Stimulated activated CD8-positive, alpha-beta memory T cell treated with anti-CD3 and anti-CD28 coated beads, Interleukin-15, amount 100 ng/mL, for 1 hour (primary cell): ENCODE measurements at regions not wholly inside any gene's neighbourhood (a gene's known extent, or its start where the extent isn't known, plus 50 kb on each side); places are given as distances from the start of the nearest gene placed in this dataset.
"Not testable (repeated sequence)": the region's sequence is repeated elsewhere in the genome, so short reads cannot be mapped to it uniquely, and the experiment has no call there.

Source experiments
- DNase-seq: peaks from one replicate; pipeline ENCODE4 v3.0.0-alpha.2; 2020; ENCODE audit warnings: low read depth

- DNase-seq: not testable (repeated sequence)
Measured at GRCh38 chr16:29274055-29275035, 132.2 kb downstream of the NPIPB11 start.

DNA sequence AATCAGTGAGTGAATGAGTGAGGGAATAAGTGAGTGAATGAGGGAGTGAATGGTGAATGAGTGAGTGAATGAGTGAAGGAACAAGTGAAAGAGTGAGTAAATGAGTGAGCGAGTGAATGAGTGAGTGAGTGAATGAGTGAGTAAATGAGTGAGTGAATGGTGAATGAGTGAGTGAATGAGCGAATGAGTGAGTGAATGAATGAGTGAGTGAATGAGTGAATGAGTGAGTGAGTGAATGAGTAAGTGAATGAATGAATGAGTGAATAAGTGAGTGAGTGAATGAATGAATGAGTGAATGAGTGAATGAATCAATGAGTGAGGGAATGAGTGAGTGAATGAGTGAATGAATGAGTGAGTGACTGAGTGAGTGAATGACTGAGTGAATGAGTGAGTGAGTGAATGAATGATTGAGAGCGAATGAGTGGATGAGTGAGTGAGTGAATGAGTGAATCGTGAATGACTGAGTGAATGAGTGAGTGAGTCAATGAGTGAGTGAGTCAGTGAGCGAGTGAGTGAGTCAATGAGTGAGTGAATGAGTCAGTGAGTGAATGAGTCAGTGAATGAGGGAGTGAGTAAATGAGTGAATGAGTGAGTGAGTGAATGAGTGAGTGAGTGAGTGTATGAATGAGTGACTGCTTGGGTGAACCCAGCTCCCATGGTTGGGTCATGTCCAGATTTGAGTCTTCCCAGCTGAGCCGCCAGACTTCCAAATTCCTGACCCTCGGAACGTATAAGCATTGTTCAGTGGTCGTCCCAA lies 133.0 kb downstream of the NPIPB11 start:
- DNase-seq: not testable (repeated sequence)

DNA sequence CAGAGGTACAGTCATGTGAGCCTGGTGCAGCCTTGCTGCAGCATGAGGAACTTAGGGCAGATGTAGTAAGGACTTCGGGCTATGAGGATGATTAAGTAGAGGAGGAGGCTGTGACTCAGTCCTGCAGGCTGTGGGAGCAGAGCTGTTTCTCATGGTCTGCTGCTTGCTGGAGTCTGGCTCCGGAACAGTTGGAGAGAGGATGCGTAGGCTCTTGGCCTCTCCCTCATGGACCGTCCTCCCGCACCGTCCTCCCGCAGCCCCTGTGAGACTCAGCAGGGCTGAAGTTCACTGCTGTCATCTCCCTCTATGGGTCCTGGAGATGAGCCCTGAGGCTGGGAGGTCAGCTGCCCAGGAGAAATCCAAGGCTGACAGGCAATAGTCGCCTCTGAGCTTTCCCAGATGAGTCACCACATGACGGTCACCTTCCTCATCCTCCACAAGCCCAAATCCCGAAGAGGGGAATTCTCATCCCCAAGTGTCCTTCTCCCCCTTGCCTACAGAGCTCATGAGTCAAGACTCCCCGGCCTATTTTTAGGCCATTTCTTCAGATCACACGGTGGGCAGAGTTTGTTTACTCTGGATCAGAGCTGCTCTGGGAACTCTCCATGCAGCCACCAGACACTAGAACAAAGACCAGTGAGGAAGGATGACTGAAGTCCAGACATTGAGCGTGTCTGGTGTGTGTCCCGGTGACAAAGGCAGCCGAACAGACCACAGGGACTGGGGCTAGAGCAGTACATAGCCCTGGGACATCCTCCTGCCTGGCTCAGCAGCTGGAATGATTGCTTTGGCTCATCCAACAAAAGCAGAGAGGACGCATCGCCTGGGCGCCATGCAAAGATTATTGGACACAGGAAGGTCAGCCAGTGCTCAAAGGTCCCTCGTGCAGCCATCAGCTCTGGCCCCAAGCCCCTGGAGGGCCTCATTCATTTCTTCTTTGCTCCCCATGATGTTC lies 134.5 kb downstream of the NPIPB11 start:
- DNase-seq: not testable (repeated sequence)

- not testable (repeated sequence) for DNase-seq
Measured at GRCh38 chr16:29270923-29271322, 135.6 kb downstream of the NPIPB11 start.

- not testable (repeated sequence) for DNase-seq
Measured at GRCh38 chr16:29270033-29270432, 136.5 kb downstream of the NPIPB11 start.

DNA sequence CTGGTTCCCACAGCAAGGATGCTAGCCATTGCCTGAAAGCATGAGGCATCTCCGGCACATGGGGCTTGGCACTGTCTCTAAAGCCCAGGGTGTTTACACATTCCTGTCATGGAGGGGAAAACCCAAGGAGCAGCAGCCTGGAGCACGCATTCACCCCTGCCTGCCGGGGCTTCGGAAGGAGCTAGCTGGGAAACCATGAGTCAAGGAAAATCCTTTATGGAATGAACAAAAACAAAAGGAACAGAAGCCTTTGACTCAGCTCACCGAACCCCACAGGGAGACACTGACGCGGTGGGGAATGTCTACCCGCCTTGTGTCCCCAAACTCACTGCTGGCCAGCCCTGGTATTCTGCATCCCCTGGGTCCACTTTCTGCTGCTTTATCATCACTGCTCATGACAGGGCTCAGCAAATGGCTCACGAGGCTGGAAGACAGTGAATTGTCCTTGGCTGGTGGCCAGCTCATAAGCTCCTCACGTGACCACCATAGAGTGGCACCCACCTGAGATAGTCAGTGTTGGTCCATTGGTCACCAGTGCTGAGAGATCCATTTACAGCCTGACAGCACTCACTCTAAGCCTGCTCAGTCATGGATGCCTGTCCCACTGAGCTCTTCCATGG lies 137.2 kb downstream of the NPIPB11 start:
- DNase-seq: not testable (repeated sequence)

- DNase-seq: not testable (repeated sequence)
Measured at GRCh38 chr16:29268785-29269191, 137.7 kb downstream of the NPIPB11 start.

DNA sequence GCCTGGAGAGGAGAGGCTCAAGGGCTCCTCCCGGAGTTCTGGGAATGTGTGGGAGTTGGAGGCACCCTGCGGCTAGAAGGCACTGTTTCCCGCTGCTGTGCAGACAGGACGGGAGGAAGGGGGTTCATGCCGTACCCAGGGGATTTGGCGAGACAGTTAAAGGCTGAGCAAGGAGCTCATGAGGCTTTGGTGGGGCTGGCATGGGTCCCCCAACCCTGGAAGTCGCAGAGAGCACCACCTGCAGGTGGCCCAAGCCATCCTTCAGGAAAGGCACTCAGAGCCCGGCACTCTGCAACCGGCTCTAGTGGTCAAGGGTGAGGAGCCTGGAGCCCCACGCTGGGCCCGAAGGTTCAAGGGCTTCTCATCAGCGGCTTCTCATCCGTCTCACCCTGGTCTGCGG lies 138.2 kb downstream of the NPIPB11 start:
- DNase-seq: not testable (repeated sequence)

DNA sequence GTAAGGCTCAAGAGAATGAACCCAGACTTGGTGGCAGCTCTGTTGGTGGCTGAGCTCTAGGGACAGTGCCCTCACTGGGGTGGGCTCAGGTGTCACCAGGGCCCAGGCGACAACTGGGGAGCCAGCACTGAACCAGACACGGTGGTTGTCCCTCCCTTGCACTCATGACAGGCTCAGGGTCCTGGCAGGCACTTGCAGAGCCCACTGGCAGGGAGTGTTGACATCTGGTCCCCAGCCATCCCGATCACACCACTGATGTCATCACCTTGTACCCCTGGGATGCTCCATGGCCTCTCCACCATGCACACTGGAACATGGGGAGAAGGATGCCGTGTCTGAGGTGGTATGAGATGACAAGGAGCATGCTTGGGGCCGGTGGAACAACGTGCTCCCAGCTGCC lies 138.6 kb downstream of the NPIPB11 start:
- DNase-seq: not testable (repeated sequence)

DNA sequence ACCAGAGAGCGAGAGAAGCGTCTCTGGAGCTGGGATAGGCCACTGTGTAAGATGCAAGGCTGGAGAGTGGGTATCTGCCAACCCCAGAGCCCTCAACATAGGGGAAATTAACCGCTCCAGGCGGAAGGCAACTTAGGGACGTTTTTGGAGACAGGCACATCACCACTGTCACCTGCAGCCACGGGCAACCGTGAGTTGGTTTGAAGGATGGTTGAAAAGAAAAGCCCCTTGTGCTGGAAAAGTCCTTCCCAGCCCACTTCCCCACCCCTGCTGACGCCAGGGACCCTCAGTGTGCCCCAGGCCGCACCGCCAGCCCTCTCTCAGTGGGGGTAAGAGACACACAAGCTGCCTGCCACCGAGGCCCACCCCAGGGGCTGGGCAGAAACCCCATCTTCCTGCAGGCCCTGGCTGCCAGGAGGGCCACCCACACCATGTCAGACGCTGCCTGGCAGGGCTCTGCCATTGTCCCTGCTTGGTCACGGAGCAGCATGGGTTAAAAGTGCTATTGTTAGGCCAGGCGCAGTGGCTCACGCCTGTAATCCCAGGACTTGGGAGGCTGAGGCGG lies 139.4 kb downstream of the NPIPB11 start:
- not testable (repeated sequence) for DNase-seq

GRCh38 chr16:29266612-29267011 lies 139.9 kb downstream of the NPIPB11 start:
- DNase-seq: not testable (repeated sequence)

DNA sequence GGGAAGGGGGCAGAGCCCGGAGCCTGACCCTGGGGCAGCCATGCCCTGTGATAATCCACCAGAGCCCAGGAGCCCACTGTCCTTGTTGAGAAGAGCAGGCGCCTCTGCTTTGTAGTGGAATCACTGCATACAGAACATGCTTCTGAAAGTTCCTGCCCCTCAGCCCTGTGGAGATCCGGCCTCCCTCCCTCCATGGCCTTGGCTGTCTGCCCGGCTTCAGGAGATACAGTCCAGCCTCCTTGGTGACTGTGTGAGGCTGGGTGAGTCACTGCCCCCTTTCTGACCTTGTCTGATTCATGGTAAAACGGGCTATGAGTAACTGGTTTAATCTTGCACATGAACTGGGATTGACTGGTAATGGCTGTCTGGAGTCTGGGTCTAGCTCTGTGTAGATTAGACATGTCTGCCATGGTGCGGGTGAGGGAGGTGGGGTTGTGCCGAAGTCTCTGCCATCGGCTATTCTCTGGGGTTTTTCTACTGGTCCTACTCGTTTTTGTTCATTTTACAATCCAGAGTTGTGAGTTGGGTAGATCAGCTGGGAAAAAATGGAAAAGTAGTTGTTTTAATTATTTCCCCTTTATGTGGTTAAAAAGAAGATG lies 141.2 kb downstream of the NPIPB11 start:
- DNase-seq: not testable (repeated sequence)

DNA sequence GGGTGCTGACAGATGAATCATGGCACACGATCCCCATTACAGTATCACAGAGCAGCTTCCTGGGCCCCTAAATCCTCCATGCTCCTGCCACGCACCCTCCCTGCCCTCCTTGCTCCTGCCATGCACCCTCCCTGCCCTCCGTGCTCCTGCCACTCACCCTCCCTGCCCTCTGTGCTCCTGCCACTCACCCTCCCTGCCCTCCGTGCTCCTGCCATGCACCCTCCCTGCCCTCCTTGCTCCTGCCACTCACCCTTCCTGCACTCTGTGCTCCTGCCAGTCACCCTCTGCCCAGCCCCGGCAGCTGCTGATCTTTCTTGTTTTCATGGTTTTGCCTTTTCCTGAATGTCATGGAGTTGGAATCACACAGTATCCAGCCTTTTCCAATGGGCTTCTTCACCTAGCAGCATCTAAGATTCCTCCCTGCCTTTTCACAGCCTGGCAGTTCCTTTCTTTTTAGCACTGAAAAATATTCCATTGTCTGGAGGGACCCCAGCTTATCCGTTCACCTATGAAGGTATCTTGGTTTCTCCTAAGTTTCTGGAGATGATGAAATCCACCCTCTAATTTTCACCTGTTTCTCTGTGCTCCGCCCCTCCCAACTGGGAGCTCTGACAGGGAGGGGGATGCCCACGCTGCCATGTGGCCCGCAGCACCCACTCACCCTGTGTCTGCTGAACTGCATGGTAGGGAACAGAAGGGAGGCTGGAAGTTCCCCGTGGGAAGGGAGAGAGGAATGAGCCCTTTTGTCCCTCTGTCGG lies 142.3 kb downstream of the NPIPB11 start:
- DNase-seq: not testable (repeated sequence)

GRCh38 chr16:29262725-29263124 lies 143.8 kb downstream of the NPIPB11 start:
- DNase-seq: not testable (repeated sequence)

- not testable (repeated sequence) for DNase-seq
Measured at GRCh38 chr16:29261427-29262248, 144.9 kb downstream of the NPIPB11 start.

DNA sequence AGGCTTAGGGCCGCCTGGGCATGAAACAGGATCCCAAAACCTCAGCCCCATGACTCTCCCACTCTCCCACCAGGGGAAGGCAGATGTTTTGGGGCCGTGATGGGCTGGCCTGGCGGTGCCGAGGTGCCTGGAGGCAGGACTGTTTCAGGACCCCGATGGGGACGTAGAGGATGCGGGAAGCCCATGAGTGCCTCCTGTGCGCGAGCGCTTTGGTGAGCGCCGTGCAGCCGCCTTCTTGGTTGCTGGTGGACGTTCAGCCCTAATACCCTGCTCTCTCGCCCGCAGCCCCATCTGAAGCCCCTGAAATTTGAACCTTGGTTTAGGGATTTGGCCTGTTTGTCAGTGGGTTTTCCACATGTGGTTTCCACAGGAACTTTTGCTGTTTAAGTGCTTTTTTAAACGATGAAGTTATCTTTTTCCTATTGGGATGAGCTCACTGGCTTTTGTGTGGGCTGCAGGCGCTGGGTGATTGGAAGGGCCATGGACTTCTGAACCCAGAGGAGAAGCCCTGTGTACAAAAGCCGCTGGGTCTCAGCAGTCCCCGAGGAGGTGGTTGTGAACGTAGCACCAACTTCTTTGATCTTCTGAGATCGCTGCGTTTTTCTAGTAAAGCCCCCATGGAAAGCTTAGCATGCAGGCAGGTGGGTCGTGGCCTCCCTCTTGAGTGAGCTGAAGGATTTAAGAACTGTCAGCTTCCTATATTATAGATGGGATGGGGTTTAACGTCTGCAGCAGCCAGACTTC lies 145.7 kb downstream of the NPIPB11 start:
- not testable (repeated sequence) for DNase-seq

DNA sequence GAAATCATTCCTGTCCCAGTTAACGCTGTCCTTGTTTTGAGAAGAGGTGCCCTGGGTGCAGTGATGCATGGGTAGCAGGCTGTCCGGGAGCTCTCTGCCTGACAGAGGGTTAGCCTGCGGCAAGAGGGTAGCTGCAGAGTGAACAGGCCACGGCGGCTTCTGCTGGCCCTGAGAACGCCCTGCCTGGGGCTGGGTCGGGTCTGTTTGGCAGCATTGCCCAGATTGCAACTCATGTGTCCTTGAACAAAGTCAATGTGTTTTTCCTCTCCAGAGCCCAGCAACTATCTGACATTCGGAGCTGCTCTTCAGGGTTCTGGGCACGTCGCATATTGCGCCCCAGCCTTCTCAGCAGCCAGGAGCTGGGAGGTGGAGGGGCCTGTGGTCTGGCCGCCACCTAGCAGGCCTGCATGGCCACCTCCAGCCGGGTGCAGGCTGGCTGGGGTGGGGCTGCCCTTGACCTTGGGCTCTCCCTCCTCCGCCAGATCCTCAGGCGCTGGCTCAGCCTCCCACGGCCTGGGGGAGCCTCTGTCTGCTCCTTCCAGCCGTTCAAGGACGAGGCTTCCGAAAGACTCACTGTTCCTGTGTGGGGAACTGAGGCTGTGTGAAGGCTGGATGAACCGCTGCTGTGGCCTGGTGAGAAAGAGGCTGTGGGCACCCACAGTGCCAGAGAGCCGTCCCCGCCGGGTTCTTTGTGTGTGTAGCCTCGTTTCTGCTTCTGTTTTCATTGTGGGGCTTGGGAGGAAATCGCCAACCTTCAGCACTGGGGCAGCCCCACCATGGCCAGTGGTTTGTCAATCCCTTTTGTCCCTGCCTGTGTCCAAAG lies 146.7 kb downstream of the NPIPB11 start:
- DNase-seq: not testable (repeated sequence)
